ENCODE measurements at regions not wholly inside any gene's neighbourhood (a gene's known extent, or its start where the extent isn't known, plus 50 kb on each side); places are given as distances from the start of the nearest gene placed in this dataset.

DNA sequence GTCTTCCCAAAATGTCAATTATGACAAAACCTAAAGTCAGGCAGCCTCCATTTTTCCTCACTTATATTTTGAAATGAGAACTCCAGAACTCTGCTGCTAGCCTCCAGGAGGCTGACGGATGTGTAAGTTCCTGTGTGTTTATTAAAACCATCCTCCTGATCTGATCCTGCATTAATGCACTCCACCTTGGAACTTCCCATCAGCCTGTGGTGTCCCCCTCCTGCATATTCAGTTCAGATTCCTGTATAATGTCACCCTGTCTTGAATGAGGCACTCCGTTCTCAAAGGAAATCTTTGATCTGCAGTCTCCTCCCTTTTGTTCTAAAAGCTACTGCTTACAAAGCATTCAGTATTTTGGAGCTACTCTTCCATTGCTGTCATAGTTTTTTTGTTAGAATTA, 318.2 kb upstream of the ONECUT1 start:
- Histone ChIP-seq H3K9ac (ENCODE audit: low read length) (no peak overlapping the region), H2AFZ (ENCODE audit: low read length) (no peak overlapping the region), H3F3A (ENCODE audit: insufficient read depth, low read length) (no peaks in the 10 kb centered on the region), H3K36me3 (ENCODE audit: insufficient read depth, low read length) (no peaks in the 10 kb centered on the region), H3K27me3 (ENCODE audit: insufficient read depth, low read length) (no peaks in the 10 kb centered on the region), H3K4me1 (ENCODE audit: insufficient read depth, low read length, severe bottlenecking) (no peaks in the 10 kb centered on the region), H3K79me2 (ENCODE audit: insufficient read depth, low read length) (no peaks in the 10 kb centered on the region), H3K9me2 (ENCODE audit: low read depth, low read length) (no peaks in the 10 kb centered on the region), H3K9me3 (ENCODE audit: low read length) (no peaks in the 10 kb centered on the region), H4K20me1 (ENCODE audit: insufficient read depth, low read length) (no peaks in the 10 kb centered on the region), H3K4me2 (ENCODE audit: low read length) (no peak overlapping the region), H3K4me3 (ENCODE audit: low read depth, low read length, poor library complexity, severe bottlenecking) (no peak overlapping the region), H3K27ac (ENCODE audit: low read depth, low read length, poor library complexity, severe bottlenecking) (no peak overlapping the region)
- TF ChIP-seq EZH2 (IDR thresholded peaks at IDR 0.05; ENCODE audit: borderline replicate concordance, low read length) = no peak
- TF ChIP-seq, protein P1, sequence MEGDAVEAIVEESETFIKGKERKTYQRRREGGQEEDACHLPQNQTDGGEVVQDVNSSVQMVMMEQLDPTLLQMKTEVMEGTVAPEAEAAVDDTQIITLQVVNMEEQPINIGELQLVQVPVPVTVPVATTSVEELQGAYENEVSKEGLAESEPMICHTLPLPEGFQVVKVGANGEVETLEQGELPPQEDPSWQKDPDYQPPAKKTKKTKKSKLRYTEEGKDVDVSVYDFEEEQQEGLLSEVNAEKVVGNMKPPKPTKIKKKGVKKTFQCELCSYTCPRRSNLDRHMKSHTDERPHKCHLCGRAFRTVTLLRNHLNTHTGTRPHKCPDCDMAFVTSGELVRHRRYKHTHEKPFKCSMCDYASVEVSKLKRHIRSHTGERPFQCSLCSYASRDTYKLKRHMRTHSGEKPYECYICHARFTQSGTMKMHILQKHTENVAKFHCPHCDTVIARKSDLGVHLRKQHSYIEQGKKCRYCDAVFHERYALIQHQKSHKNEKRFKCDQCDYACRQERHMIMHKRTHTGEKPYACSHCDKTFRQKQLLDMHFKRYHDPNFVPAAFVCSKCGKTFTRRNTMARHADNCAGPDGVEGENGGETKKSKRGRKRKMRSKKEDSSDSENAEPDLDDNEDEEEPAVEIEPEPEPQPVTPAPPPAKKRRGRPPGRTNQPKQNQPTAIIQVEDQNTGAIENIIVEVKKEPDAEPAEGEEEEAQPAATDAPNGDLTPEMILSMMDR (IDR thresholded peaks at IDR 0.05; ENCODE audit: low read length) = no peak

DNA sequence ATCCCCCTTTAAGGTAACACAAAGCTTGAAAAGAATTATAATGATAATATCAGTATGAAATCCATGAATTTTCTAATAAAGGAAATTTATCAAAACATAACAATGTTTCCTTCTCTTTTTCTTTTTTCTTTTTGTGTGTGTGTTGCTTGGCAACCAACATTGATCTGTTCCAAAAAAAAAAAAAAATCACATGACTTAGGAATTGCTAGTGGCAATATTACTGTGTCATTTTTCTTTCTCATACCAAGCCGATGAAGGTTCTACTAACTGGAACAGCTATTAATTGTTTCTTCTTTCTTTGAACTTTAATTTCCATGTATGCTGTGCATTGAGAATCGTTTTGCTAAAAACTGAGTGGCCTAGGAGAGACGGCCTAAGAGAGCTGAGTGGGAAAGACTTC, 317.7 kb upstream of the ONECUT1 start:
- TF ChIP-seq, protein P1 (IDR thresholded peaks at IDR 0.05; ENCODE audit: low read length) = no peak
- no peak for TF ChIP-seq EZH2 (IDR thresholded peaks at IDR 0.05; ENCODE audit: borderline replicate concordance, low read length)

DNA sequence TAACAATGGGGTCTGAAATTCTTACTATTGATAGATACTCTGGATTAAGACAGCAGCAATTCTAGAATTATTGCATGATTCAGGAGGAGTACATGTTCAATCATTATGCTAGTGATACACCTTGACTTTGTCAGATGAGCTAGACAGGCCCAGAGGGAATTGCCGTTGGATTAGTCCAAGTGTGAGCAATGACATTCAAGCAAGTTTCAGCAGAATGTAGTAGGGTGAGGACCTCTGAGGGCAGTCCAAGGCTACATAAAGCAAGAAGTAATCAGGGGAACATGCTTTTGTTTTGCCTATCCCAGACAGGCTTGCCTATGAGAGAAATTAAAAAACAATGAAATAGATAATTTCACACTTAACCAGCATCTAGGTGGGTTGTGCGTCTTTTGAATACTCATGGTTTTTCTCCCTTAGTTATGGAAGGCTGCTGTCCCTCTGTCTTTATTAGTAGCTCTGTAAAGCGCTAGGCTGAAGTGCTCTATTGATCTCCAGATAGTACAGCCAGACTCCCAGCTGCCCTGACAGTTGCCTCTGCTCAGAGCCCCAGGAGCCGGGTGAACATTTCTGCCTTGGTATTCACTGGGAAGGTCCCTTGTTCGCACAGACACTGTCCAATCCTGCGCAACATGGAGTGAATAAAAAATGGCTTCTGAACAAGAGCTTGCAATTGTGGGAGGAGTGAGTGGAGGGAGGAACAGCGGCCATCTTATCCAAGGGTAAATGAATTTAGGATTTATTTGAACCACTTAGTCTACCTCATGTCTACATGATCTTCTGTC, 316.6 kb upstream of the ONECUT1 start:
- Histone ChIP-seq H3K9ac (ENCODE audit: low read length) (no peak overlapping the region), H3K79me2 (ENCODE audit: insufficient read depth, low read length) (no peaks in the 10 kb centered on the region), H4K20me1 (ENCODE audit: insufficient read depth, low read length) (no peaks in the 10 kb centered on the region), H3K27ac (ENCODE audit: low read depth, low read length, poor library complexity, severe bottlenecking) (no peak overlapping the region), H3K9me3 (ENCODE audit: low read length) (no peaks in the 10 kb centered on the region), H2AFZ (ENCODE audit: low read length) (no peak overlapping the region), H3F3A (ENCODE audit: insufficient read depth, low read length) (no peaks in the 10 kb centered on the region), H3K4me2 (ENCODE audit: low read length) (no peak overlapping the region), H3K27me3 (ENCODE audit: insufficient read depth, low read length) (no peaks in the 10 kb centered on the region), H3K9me2 (ENCODE audit: low read depth, low read length) (no peaks in the 10 kb centered on the region), H3K4me3 (ENCODE audit: low read depth, low read length, poor library complexity, severe bottlenecking) (no peak overlapping the region), H3K4me1 (ENCODE audit: insufficient read depth, low read length, severe bottlenecking) (no peaks in the 10 kb centered on the region), H3K36me3 (ENCODE audit: insufficient read depth, low read length) (no peaks in the 10 kb centered on the region)
- no peak for TF ChIP-seq EZH2 (IDR thresholded peaks at IDR 0.05; ENCODE audit: borderline replicate concordance, low read length)
- TF ChIP-seq, protein P1 (IDR thresholded peaks at IDR 0.05; ENCODE audit: low read length) = no peak

More for the DNA sequence above, 317.7 kb upstream of the ONECUT1 start:
- H4K20me1 ChIP-seq (ENCODE audit: insufficient read depth, low read length) = no peaks in the 10 kb centered on the region
- no peak overlapping the region for H2AFZ ChIP-seq (ENCODE audit: low read length)
- H3K9ac ChIP-seq (ENCODE audit: low read length) = no peak overlapping the region
- H3K9me2 ChIP-seq (ENCODE audit: low read depth, low read length) = no peaks in the 10 kb centered on the region
- no peaks in the 10 kb centered on the region for H3K79me2 ChIP-seq (ENCODE audit: insufficient read depth, low read length)
- no peaks in the 10 kb centered on the region for H3K9me3 ChIP-seq (ENCODE audit: low read length)
- H3F3A ChIP-seq (ENCODE audit: insufficient read depth, low read length) = no peaks in the 10 kb centered on the region
- no peaks in the 10 kb centered on the region for H3K36me3 ChIP-seq (ENCODE audit: insufficient read depth, low read length)
- no peaks in the 10 kb centered on the region for H3K4me1 ChIP-seq (ENCODE audit: insufficient read depth, low read length, severe bottlenecking)
- H3K27me3 ChIP-seq (ENCODE audit: insufficient read depth, low read length) = no peaks in the 10 kb centered on the region
- no peak overlapping the region for H3K4me2 ChIP-seq (ENCODE audit: low read length)
- H3K27ac ChIP-seq (ENCODE audit: low read depth, low read length, poor library complexity, severe bottlenecking) = no peak overlapping the region
- H3K4me3 ChIP-seq (ENCODE audit: low read depth, low read length, poor library complexity, severe bottlenecking) = no peak overlapping the region

Data from OCI-LY1 (cell line).